GM18867 (cell line): ENCODE measurements at regions not wholly inside any gene's neighbourhood (a gene's known extent, or its start where the extent isn't known, plus 50 kb on each side); places are given as distances from the start of the nearest gene placed in this dataset.

Experiments used
- ATAC-seq: cut with Tn5 transposase; IDR thresholded peaks from one replicate; pipeline ENCODE4 v1.9.1; 2021; ENCODE audit warnings: mild to moderate bottlenecking, moderate library complexity; ENCODE audit not compliant: unreplicated experiment

DNA sequence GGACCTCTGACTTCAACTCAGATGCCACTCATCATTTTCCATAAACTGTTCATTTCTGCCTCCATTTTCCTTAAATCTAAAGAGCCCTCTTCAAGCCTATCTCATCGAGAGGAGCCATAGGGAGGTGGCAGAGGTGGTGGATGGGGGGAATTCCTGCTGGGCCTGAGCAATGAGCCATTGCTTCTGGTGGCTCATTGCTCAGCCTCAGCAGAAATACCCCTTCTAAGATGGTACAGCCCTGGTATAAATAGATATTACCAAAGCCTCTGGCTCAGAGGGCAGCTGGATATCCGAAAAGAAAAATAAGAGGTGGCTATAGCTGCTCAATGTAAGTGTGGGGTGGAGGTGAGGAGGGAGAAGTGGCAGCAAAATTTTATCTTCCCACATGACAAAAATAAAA lies 313.5 kb downstream of the CAAP1 start:
- ATAC-seq = no peak

DNA sequence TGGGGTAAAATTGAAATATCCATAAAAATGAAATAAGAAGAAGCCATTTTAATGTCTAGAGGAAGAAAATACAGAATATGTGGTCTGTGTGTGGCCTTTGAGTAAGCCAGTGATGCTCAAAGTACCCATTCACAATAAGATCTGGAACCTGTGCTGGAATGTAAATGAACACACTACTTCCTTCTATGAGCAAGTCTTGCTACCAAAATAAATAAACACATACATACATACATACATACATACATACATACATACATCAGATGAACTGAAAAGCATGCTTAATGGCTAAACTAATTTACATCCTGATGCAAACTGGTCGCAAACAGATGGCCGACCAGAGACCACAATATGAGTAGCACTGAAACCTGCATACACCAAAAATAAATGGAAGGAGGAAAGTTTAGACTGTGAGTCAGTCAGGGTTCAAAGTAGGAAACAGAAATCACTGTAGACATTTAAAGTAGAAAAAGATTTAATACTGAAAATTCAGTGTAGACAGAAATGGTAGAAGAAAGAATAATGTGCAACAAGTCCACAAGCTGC lies 317.6 kb downstream of the CAAP1 start:
- no peak for ATAC-seq

DNA sequence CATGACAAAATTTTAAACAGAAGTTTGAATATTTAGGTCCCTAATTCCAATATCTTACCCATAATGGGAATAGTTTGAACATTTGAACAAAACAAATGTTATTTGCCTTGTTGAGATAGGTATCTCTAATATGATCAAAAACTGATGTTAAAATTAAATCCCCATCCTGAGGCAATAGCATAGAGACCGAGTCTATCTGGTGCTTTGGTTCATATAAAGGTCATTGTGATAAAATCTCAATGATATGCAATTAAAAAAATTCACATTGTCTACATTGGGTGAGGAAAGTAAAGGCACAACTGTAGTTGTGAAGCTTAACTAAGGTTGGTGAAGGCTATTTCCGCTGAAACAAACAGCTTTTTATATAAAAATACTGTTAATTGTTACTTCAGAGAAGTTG lies 318.3 kb downstream of the CAAP1 start:
- no peak for ATAC-seq

DNA sequence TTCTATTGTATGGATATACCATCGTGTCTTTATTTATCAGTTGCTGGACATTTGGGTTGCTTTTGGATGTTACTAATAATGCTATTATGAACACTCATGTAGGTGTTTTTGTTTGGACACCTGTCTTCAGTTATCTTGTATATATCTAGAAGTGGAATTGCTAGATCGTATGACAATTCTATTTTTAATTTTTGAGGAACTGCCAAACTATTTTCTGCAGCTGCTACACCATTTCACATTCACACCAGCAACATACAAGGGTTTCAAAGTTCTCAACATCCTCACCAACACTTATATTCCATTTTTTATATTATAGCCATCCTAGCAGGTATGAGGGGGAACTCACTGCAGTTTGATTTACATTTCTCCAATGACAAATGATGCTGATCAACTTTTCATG lies 324.6 kb downstream of the CAAP1 start:
- no peak for ATAC-seq

DNA sequence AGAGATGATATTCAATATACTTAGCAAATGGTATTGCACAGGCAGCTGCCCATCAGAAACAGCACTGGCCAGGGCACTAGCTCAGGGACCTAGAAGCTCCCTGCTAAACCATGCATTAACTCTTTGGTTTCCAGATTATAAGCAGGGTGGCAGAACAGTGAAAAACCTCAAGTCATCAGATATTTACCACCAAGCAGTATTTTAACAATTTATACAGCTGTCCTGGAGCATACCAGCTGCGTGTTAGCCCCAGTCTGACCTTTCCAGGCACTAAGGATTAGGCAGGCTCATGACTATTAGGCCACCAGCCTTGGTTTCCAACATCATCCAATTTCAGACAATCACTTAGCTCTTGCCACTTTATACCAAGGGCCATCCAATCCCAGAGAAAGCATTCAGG lies 326.5 kb downstream of the CAAP1 start:
- ATAC-seq = no peak

DNA sequence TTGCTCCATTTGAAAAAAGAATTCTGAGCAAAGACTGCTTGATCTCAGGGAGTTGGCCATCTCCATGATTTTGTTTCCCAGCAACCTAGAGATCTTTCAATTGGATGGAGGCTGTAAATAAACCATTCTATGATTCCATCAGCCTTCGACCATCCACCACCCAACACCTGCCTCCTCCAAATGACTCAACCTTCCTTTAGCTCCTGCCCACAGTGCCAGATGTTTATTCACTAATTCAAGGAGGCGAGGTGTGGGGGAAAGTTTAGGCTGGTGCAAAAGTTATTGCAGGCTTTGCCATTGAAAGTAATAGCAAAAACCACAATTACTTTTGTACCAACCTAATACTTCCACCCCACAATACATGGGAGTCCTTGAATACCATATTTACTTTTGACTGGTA lies 327.5 kb downstream of the CAAP1 start:
- ATAC-seq = no peak

DNA sequence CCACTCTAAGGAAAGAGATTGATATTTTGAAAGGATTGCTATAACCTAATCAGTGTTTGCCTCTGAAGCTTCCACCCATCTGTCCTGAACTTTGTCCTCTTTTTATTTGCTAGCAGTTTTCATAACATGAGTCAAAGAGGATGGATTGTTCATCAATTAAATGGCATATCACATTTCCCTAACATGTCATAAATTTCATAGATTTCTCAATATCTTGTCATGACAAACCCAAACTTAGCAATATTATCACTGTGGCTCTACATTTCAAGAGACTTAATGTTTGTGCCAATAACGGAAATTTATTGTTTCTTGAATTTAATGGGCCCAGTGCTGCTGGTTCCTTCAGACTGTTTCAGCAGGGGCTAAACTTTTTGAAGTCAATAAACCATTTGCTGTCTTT lies 330.3 kb downstream of the CAAP1 start:
- ATAC-seq = no peak

DNA sequence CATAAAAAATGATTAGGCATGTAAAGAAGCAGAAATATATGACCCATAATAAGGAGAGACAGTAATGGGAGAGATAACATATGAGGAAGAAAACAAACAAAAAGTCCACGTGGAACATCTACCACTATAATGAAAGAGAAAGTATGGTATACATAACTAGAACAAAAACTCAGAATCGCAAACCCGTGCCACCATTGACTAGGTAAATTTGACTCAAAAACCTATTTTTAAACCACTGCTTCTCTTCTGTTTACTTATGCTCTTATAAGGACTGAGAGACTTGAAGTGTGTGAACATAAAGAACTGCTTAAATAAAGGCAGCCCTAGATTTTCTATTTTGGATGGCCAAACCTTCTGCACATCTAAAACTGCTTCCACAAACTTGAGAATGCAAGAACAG lies 330.7 kb downstream of the CAAP1 start:
- peak; percentile 80 for ATAC-seq

DNA sequence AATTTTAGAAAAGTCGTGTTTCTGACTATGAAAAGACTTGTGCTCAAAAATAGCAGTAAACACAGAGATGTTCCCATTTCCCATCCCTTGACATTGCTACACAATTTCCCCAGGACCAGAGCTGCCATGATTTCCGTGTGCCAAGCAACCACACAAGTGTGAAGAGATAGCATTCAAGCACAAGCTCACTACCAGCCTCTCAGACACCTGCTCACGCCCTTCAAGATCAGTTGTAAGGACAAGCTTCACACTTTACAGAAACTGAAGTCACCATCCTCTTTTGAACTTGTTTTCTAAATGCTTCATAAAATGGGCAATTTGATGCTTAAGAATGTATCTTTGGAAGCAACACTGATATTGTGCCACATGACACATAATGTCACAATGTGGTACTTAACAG lies 333.1 kb downstream of the CAAP1 start:
- ATAC-seq = no peak

DNA sequence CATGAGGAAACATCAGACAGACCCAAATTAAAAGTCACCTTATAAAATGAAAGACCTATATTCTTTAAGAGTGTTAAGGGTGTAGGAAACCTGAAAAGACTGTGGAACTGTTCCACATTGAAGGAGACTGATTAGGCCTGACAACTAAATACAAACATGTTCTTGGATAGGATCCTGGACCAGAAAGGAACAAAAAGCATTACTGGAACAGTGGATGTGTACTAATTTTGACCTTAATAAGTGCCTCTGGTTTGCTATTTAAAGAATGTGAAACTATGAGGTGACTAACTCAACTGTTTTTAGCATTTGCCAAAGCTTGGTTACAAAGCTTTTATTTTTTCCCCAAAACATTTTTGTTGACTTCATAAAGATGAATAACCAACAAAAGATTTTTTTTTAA lies 340.6 kb downstream of the CAAP1 start:
- ATAC-seq = no peak

DNA sequence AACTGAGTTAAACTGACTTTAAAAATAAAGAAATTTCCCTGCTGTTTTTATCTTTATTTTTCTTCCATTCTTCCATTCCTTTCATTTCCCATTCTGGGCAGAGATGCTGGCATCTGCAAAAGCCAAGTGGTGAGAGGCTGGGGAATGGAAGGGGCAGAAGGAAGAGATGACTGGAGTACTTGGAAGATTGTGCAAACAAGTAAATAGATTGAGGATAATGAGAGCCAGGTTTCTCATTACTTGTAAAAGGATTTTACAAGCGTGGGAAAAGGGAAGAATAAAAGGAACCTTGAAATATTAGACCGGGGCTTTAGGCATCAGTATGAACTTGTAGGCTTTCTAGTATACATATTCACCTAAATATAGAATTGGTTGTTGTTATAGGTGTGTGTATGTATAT lies 341.2 kb downstream of the CAAP1 start:
- no peak for ATAC-seq

DNA sequence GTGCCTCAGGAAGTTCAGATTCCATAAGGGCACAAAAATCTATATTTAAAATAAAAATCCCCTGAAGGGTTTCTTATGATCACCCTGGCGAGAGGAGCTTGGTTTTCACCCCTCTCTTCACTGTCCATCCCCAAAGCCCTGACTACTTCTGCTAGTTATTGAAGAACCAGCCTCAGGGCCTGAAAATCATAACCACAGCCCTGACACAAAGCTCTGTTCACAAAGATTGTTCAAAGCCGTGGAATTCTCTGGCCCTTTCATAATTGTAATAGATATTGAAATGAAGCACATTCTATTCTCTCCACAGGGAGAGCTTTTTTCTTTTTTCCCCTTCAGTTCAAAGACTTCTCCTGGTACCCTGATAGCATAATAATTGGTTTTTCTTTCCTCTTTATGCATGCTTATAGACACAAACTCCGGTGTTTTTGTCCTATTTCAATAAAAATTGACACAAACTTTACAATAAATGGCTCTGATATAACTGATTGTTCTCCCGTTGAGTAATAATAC lies 343.8 kb downstream of the CAAP1 start:
- no peak for ATAC-seq

DNA sequence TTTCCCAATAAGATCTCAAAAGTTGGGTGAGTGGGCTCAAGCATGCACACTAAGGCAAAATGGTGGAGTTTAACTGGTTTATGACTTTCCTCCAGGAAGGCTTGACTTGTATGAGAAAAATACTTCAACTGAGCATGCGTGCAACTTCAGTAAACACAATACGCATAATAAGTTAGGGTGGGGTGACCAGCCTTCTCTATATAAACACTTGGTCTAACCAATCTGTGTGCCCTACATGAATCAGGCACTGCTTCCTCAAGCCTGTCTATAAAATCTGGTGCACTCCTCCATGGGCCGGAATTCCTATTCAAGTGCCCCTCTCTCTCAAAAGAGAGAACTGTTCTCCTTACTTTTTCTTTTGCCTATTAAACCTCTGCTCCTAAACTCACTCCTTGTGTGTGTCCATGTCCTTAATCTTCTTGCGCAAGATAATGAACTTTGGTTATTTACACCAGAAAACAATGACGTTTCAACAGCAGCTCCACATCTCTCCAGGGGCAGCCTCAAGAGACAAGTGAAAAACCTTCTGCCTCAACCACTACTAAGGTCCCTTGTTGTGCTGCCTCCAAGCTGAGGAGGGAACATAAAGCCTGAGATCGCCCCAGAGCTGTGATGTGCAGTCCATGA lies 352.6 kb downstream of the CAAP1 start:
- ATAC-seq = no peak

DNA sequence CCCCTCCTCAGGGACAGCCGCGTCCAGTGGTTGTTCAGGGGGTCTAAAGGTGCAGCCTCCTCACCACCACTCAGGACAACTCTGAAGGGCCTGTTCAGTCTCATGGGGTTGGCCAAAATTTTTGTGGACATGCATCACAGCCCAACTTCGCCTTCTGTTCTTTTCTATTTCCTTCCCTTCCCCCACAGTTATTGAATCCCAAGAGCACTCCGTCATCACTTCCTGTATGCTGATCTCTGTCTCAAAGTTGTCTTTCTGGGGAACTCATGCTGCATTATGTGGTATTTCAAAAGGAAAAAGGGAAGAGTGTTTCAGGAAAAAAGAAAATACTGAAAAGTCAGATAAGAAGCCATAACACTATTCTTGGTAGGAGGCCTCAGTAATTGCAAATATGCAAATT lies 355.4 kb downstream of the CAAP1 start:
- ATAC-seq = no peak

DNA sequence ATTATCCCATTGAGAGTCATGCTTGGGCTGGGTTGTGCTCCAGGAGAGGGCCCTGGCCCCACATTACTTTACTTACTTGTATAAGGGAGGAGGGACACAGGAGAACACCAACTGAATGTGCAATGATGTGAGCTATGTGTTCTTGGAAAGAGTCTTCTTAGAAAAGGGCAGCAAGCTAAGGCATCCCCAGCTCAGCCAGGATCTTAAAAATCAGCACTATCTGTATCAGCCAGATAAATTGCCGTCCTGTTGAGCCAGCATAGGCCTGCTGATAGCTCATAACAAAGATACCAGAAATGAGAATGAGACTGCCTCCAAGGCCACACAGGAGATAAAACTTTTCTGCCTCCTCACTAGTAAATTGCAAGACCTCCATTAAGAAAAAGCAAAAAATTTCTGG lies 357.5 kb downstream of the CAAP1 start:
- no peak for ATAC-seq

DNA sequence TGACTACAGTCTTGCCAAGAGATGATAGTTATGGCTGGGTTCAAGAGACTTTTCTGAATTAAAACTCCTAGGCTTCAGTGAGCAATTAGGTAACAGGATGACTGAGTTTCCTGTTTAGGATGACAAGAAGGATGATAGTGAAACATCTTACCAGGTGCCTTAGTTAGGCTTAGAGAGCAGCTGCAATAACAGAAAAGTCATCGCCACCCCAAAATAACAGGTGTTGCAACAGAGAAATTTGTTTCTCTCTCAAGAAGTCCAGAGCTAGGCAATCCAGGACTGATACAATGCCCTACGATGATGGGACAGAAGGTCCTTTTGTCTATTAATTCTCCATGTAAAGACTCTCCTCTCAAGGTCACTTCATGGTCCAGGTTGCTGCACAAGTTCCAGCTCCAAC lies 361.8 kb downstream of the CAAP1 start:
- no peak for ATAC-seq

DNA sequence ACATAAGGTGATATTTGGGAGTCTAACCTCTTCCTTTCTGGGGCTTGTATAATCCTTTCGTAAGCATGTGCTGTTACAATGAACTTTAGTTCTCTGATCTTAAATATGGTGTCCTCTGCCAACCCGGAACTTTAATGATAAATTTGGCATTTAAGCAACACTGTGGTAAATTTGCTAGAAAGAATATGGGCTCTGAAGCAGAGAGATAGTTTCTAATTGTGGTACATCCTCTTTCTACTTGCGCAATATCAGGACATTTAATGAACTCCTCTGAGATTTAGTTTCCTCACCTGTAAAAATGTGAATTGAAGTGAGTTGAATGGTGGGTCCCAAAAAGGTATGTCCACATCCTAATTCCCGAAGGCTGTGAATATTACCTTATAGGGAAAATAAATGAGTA lies 364.7 kb downstream of the CAAP1 start:
- ATAC-seq = no peak

DNA sequence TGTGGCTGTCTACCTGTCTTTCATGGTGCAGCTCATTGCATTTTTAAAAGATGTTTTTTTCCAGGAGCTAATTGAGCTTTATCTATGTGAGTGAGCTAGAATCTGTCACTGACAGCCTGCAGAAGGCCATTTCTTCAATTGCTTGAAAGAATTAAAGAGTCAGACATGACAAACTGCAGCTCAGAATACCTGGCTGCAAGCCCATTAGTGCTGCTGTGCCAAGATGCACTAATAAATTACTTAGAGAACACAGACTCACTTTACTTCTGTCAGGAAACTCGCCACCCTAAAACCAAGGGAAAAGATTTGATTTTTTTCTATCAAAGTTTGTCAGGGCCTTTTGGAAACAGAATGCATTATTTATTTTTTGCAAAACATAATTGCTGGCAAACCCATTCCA lies 368.3 kb downstream of the CAAP1 start:
- ATAC-seq = no peak

DNA sequence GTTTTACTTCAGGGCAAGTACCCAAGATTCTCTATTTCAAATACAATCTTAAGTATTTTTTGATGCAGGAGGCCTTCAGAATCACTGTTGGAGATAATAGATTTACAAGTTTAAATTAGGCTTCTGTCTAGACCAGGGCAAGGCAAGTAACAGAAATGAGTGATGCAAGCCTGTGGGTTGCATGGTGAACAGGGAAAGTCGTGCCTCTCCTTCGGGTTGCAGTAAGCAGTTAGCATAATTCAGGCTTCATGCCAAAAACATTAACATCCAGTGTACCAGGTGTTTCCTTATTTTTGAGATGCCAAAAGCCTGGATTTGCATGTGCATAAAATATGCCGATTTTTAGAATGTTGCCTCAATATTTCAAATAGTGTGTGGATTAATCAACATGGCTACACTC lies 369.0 kb downstream of the CAAP1 start:
- ATAC-seq = no peak

DNA sequence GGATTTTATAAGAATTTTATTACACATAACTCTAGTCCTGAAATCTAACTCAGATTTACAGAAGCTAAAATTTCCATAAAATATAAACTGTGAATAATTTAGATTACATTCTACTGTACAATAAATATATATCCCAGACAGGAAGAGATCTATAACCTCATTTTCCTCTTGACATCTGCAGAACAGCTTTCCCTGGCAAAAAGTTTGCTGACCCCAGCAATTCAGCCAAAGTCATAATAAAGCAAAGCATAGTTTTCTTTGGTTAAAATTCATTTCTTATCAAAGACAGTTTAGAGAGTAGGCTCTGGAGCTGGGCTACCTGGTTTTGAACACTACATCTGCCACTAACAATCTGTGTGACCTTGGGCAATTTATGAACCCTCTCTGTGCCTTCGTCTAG lies 372.5 kb downstream of the CAAP1 start:
- ATAC-seq = no peak

DNA sequence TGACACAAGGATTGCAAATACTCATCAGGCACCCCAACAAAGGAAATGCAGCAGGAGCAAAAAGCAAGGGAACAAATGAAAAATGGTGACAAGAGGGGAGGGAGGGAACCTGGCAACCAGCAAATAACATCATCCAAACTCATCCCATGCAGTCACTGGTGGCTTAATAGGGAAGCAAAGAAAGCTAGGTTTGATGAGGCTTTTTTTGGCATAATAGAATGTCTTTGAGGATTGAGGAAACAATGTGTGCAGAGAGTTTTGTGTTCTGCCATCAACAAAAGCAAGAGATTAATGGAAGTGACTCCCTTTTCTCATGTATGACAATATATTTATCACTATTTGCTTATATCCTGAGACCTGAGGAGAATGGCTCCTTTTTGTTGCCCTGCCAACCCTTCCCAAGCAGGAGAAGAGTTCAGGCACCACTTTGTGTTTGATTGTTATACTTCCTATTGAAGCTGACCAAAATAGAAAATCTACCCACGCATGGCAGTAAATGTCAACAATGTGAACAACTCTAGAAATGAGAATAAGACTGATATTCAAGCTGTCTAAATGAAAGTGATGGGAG lies 375.7 kb downstream of the CAAP1 start:
- no peak for ATAC-seq

DNA sequence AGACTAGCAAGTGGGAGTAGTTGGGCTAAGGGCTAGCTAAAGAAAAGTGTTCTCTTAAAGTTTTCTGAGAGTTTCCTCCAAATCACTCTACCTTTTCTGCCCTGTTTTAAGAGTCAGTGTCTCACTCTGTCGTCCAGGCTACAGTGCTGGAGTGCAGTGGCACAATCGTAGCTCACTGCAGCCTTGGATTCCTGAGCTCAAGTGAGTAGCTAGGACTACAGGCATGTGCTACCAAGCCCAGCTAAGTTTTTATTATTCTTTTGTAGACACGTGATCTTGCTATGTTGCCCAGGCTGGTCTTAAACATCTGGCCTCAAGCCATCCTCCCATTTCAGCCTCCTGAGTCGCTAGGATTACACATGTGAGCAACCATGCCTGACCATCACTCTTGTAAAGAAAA lies 378.9 kb downstream of the CAAP1 start:
- no peak for ATAC-seq

DNA sequence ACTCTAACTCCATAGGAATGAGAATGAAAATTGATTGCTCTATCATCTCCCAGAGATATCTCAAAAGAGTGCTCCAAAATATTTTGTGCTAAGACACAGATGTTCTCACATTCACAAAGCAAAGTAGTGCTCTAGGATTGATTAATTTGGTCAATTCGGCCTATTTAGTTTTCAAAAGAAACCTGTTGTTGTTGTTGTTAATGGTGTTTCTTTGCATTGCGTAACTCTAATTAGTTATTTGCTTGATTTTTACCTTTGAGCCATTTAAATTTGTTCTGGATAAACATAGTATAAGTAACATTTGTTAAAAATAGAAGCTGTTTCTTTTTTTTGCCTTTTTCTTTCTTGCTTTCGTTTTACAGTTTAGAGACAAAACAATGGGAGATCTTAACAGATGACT lies 382.5 kb downstream of the CAAP1 start:
- no peak for ATAC-seq
